GM18858 (cell line): ENCODE measurements at regions not wholly inside any gene's neighbourhood (a gene's known extent, or its start where the extent isn't known, plus 50 kb on each side); places are given as distances from the start of the nearest gene placed in this dataset.
"Not testable (repeated sequence)": the region's sequence is repeated elsewhere in the genome, so short reads cannot be mapped to it uniquely, and the experiment has no call there.

Source experiments
- ATAC-seq: cut with Tn5 transposase; IDR thresholded peaks from one replicate; pipeline ENCODE4 v1.9.1; 2021; ENCODE audit not compliant: unreplicated experiment

DNA sequence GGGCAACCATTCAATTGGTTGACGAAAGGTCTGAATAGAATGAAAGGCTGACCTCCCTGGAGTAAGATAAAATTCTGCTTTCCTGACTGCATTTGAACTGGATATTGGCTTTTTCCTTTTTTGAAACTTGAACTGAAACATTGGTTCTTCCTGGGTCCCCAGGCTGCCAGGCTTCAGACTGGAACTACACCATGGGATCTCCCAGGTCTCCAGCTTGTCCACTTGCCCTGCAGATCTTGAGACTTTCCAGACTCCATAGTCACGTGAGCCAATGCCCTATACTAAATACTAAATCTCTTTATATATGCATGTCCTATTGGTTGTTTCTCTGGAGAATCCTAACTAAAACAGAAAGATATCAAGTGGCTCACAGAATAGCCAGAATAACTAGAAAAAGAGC, 118.7 kb upstream of the KRR1 start:
- no peak for ATAC-seq

DNA sequence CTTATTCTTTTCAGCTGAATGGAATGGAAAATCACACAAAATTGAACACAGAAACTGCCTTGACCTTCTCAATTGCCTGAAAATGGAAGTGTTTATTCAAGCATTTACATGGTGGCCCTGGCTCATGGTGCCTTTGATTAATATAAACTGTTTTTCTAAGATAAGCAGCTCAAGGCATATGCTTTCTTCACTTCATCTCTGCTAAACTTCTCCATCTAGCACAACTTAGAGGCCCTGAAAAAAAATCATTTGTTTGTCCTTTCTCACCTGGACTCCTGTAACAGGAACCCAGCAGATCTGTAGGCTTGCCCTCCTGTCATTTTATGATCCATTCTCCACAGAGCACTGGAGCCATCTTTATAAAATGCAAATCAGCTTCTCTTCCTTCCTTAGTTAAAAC, 117.5 kb upstream of the KRR1 start:
- no peak for ATAC-seq

DNA sequence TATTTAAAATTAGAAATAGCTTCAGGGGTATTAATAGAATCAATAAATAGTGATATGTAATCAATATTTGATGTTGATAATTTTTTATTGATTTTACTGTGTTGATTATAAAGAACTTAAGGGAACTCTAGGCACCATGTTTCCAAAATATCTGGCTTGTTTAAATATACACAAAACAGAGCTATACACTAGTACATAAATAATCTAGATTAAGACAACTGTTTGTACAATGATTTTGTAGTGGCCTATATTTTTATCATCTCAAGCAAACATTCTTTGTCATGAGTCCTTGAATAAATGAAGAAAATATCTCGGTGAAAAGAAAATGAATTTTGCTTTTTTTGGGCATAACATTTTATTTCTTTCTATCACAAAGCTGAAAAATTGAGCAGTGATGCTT, 117.1 kb upstream of the KRR1 start:
- no peak for ATAC-seq

DNA sequence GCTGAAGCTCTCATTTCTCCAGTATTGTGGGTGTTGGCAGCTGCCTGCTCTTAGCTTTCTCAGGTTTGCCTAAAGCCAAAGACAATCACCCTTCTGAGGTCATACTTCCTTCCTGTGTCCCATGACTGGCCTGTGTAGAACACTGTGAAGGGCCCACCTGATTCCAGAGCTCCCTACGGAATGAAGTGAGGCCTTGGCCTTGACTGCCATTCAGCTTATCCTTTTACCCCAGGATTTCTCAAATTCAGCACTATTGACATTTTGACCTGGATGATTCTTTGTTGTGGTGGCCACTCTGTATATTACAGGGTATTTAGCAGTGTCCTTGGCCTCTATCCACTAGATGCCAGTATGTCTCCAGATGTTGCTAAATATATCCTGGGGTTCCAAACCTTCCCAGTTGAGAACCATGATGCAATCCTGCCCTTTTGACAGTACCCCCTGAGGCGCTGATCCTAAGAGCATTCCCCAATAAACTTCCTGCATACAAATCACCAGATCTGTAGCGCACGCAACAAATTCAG, 112.3 kb upstream of the KRR1 start:
- no peak for ATAC-seq

DNA sequence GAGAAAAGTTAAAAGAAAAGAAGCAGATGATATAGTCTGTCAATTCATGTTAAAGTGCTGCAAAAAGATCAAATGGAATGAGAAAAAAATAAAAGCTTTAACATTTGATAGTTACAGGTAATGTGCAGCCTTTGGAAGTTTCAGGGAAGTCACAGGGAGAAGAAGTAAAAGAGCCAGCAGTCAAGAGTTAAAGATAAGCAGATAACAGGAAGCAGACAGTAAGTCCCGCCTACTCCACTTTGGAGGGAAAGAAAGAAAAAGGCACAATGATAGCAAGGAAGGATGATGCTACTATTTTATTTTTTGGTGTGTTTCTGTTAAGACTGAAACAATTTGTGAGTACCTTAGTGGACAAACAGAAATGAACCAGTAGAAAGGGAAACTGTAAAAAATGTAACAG, 111.1 kb upstream of the KRR1 start:
- ATAC-seq: no peak

DNA sequence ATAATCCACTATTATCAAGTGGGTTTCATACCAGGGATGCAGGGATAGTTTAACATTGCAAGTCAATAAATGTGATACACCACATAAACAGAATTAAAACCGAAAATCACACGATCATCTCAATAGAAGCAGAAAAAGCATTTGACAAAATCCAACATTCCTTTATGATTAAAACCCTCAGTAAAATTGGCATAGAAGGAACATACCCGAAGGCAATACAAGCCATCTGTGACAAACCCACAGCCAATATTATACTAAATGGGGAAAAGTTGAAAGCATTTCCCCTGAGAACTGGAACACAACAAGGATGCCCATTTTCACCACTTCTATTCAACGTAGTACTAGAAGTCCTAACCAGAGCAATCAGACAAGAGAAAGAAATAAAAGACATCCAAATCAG, 103.0 kb upstream of the KRR1 start:
- ATAC-seq: not testable (repeated sequence)

DNA sequence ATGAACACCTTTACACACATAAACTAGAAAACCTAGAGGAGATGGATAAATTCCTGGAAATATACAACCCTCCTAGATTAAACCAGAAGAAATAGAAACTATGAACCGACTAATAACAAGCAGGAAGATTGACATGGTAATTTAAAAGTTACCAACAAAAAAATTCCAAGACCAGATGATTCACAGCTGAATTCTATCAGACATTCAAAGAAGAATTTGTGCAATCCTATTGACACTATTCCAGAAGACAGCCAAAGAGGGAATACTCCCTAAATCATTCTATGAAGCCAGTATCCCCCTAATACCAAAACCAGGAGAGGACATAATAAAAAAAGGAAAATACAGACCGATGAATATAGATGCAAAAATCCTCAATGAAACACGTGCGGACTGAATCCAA, 102.6 kb upstream of the KRR1 start:
- no peak for ATAC-seq

DNA sequence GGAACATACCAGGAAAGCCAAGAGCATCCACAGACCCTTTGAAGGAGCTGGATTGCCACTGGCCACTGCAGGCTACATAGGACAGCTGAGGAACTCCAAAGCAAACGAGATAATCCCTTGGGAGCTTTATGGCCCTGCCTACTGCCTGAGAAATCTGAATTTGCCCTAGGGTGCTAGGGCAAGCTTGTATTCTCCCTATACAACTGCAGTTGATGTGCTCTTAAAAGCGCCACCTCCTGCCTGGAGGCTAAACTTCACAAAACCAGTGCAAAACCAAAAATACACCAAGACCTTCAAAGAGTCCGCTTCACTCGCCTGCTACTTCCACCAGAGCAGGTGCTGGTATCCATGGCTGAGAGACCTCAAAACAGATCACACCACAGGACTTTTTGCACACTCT, 99.6 kb upstream of the KRR1 start:
- no peak for ATAC-seq

DNA sequence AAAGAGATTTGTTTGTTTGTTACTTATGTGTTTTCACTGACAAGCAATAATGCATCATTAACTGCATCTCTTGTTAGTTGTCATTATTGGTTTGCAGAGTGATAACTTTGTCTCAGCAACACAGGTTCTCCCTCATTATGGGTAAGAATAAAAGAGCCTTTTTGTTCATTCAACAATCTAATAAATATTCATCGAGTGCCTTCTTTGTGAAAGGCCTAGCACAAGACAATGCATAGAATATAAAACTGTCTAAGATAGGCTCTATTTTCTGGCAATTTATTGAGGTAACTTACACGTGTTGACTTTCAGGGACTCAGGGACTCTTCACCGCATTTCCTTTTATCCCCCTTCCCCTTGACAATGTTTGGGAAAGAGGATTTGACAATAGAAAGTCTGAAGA, 95.5 kb upstream of the KRR1 start:
- no peak for ATAC-seq

DNA sequence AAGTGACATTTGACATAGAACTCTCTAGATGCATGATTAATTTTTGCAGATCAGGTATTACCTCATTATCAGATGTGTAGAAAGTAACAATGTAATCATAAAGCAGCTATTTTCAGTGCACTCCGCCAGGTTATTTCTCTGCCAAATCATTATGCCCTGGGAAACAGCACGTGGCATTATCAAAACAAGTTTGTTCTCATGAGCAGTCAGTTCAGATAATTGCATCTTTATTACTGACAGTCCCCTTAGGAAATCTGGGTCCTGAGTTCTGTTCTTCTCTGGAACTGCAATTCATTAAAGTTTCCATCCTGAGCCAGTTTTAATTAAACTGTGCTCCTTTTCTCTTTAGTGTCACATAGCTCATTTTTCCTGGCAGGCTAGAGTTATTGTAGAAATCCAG, 94.7 kb upstream of the KRR1 start:
- no peak for ATAC-seq

DNA sequence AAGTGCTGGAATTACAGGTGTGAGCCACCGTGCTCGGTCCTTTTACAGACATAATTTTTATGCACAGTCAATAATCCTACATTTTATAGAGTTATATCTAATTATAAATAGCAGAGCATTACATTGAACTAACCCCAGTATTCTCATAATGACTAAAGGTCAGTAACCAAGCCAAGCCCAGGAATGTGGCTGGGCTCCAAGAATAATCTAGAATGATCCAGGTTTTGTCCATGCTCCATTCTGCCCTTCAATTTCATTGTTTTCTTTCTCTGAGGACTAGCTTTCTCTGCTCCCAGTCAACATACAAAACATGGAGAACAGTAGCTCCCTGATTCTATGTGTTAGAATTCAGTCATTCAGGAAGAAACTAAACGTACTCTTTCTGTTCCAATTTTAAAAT, 92.1 kb upstream of the KRR1 start:
- no peak for ATAC-seq

DNA sequence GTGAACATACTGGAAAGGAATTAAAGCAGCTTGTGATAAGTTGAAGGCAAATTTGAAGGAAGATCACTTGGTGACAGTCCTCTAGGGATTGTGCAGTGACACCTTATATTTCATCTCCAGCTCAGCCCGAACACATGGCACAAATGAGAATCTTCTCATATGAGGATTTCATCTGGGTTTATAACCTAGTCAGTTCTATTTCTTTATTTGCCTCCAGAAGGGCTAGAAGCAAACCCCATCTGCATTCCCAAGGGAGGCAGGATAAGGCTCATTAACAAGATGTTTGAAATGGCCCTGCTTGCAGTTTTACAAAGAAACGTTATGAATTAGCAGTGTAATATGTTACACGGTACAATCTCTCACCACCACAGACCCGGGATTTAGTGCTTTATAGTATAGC, 90.7 kb upstream of the KRR1 start:
- no peak for ATAC-seq

DNA sequence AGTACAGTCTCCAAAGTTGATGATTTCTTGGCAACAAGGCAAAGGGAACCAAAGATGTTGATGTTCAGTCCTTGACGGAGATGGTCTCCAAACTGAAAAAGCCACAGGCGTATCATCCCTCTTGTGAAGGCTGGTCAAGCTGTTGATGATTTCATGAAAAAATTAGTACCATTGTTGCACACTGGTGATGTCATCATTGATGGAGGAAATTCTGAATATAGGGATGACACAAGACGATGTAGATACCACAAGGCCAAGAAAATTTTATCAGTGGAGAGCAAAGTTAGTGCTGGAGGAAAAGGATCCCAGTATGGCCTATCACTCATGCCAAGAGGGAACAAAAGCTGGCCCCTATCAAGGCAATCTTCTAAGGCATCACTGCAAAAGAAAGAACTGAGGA, 88.7 kb upstream of the KRR1 start:
- no peak for ATAC-seq

DNA sequence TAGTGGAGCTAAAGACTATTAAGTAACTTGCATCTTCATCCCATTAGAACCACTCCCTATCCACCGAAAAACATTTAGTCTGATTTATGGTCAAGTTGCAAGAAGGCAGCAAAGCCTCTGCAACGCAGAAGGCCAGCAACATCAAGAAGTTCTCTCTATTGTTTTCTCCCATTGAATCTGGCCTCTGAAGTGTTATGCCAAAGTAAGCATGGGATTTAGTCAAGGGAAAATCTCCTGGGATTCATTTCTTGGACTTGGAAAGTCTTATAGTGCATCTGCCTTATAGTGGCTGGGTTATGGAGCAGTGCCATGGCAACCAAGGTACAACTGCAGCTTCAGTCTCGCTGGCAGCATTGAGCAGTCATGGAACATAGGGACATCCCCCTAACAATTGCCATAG, 87.7 kb upstream of the KRR1 start:
- ATAC-seq: no peak

DNA sequence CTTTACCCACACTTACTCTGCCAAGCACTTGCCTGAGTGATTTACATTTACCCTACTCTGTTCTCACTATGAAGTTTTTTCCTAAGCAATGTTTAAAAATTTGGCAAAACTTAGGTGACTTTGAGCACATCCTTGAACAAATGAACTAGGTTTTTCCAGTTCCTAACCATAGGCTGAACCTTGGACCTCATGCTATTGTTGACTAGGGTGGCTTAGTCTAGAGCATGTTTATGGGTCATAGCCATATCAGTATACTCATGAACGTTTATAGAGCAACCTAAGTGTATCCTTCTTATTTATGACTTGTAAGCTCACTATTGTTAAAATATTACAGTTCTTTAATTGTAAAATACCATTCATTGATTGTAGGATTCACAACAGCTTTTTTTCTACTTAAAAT, 85.0 kb upstream of the KRR1 start:
- ATAC-seq: no peak

DNA sequence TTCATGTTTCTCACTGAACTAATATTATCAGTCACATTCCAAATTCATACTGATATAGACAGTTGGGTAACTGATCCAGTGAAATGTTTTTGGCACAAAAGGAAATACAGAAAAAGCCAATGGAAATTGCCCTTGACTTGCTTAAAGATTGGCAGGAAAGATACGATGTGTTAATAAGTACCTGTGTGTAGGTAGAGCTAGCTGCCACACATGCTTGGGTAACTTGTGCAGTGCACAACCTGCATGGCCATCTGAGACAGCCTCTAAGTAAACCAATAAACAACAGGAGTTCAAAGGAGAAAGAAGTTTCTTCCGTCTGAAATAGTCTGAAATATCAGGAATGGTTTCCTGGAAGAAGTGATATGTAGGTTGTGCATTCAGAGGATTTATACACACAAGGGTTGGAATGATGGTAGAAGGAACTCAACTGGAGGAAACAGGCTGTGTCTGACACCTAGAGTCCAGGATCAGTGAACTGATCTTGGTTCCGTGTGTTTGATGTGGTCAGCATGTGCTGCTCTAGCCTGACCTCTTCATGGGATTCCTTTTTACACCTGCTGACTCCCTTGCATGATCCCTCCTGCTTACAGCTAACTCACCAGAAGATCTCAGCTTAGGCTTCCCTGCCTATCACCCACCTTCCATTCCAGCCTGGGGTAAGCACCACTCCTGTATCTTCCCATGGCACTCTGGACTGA, 81.4 kb upstream of the KRR1 start:
- ATAC-seq: no peak

DNA sequence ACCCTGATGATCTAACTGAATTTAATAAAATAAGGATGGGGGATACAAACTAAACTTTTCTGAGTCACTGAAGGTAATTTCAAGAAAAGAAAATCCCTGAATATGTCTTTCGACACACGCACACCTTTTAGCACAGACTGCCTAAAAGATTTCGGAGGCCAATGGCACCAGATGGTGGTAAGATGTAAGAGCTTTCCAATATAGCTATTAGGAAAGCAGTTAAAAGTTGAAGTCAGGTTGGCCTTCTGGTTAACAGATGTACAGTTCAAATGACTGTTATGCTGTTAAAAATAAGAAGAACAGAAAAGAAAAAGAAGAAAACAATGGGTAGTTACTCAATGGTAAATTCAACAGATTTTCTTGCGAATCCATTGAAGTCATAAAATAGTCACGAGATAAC, 80.7 kb upstream of the KRR1 start:
- ATAC-seq: no peak

DNA sequence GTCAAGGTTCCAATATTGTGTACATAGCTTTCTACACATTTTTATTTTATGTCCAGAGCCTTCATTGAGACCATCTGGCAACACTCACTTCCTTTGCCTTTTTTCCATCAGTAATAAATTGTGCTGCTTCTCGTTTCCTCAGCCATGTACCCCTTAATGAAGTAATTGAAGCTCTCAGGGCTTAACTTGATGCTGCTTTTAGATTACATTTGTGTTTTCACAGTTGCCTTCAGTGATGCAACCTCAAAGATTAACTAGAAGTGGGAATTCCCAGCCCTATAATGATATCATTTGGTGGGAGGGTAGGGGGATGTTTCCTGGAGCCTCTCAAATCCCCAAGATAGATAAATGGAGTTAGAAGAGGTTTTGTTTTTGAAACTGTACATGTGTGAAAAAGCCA, 80.2 kb upstream of the KRR1 start:
- no peak for ATAC-seq

DNA sequence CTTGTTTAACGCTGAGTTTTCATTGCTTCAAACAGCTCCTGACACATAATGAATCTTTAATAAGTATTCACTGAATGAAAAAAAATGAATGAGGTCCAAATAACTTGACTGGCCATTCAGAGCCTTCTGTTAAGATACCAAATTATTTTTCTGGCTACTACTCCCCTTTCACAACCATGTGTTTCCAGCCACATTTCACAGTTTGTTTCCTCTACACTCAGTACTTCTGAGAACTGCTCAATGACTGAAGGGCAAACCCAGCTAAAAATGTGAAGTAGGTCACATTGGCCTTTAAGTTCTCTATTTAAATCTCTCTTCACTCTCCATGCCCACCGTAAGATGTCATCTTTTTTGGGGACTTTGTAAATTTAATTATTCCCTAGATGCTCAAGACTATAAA, 78.4 kb upstream of the KRR1 start:
- no peak for ATAC-seq

DNA sequence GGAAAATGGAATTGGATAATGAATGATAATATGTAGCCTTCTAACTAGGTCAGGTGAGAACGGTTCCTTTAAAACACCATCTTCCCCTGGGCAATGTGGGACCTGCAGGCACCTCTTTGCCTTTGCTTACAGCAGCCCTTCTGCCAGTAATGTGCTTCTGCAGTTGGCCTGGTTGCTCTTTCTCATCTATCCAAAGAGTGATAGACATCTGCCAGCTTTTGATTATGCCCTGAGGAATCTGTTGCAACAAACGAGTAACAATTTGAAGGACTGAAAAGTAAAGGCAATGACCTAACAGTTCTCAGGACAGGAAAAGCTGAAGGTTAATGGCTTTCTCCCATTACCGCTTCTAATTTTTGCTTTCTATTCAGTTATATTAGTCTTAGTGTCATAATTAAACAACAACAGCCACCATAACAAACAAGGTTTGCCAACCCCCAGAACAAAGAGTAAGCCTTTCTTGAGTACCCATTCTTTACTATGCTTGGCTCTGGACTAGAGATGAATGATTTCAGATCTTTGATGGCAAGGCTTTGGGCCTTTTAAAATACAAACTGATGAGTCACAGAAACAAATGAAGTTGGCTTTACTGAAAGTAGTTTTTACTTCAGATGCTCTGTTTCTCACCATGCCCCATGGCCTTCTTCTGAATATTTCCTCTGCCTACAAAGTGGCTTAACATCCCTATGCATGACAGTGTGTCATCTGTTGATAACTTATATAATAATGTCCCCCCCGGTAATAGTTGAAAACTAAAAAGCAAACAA, 76.1 kb upstream of the KRR1 start:
- no peak for ATAC-seq

DNA sequence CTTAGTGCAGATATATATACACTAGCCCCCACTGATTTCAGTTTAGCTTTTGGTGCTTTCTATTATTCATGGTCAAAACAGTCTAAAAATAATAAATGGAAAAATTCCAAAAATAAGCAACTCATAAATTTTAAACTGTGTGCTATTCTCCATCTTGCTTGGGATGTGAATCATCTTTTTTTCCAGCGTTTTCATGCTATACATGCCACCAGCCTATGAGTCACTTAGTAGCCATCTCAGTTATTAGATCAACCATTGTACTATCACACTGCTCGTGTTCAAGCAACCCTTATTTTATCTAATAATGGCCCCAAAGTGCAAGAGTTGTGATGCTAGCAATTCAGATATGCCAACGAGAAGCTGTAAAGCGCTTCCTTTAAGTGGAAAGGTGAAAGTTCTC, 73.9 kb upstream of the KRR1 start:
- no peak for ATAC-seq

DNA sequence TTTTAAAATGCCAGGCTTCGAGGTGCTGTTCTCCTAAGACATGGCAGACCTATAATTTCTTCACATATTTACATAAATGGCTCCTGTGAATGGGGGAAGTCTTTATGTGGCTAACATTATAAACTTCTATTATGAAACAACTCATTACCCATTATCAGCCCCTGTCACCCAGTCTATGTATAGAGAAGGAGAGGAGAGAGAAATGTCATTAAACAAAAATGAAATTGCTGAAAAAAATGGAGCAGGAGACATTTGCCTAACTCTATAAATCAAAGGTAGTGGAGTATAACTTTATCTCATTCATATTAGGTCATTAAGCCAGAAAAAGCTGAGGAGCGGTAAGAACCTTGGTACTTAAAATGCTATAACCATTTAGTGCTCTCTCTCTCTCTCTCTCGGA, 71.9 kb upstream of the KRR1 start:
- no peak for ATAC-seq

DNA sequence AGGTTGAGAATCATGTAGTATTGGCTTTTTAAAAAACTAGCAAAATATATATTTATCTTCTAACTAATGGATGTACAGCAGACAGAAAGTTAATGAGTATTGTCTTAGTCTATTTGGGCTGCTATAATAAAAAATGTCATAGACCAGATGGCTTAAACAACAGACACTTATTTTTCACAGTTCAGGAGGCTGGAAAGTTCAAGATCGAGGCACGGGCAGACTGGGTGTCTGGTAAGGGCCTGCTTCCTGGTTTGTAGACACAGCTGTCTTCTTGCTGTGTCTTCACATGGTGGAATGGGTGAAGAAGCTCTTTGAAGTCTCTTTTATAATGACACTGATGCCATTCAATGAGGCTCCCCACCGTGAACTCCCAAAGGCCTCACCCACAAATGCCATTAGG, 70.1 kb upstream of the KRR1 start:
- ATAC-seq: no peak
